ENCODE measurements at regions not wholly inside any gene's neighbourhood (a gene's known extent, or its start where the extent isn't known, plus 50 kb on each side); places are given as distances from the start of the nearest gene placed in this dataset.

DNA sequence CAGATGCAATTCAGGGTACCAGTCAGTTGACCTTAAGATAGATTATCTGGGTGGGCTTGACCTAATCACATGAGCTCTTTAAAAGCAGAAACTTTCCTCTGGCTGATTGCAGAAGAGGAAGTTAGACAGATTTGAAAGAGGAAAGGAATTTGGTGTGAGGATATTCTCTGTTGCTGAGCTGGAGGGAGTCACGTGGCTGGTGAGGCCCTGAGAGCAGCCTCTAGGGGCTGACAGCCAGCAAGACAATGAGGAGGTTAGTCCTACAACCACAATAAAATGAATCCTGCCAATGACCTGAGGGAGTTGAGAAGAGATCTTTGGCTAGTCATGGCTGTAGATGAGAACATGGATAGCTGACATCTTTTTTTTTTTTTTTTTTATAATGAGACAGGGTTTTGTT, 87.0 kb upstream of the B3GAT2 start:
- no peaks in the 10 kb centered on the region for H3K4me1 Mint-ChIP-seq (ENCODE audit: low read depth)
- no peaks in the 10 kb centered on the region for H3K36me3 Mint-ChIP-seq (ENCODE audit: low read depth)
- peaks cover 3% of the 10 kb centered on the region for H3K27me3 Mint-ChIP-seq
- H3K9me3 Mint-ChIP-seq: no peaks in the 10 kb centered on the region
- no peak overlapping the region for H3K27ac Mint-ChIP-seq
- DNase-seq: no peak
- no peak overlapping the region for H3K4me3 Mint-ChIP-seq

DNA sequence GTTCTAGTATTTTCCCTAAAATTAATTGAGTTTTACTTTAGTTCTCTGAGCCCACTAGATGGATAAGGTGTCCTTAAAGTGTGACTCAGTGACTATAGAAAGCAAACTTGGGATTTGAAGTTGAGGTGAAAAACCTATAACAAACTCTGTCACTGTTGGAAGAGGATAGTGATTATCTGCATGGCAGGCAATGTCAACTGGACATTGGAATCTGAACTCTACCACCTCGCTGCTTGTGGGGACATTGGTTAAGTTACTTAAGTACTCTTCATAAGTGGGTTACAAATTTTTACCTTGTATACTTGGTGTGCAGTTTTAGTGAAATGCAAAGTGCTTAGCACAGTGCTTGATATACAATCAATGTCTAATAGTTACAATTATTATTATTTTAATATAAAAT, 87.9 kb upstream of the B3GAT2 start:
- Mint-ChIP-seq H3K27ac (no peak overlapping the region), H3K27me3 (peaks cover 3% of the 10 kb centered on the region), H3K9me3 (no peaks in the 10 kb centered on the region), H3K4me1 (ENCODE audit: low read depth) (no peaks in the 10 kb centered on the region), H3K36me3 (ENCODE audit: low read depth) (no peaks in the 10 kb centered on the region), H3K4me3 (no peak overlapping the region)
- no peak for DNase-seq

GRCh38 chr6:71045296-71045695, 88.4 kb upstream of the B3GAT2 start:
- Mint-ChIP-seq H3K9me3 (no peaks in the 10 kb centered on the region), H3K27ac (no peak overlapping the region), H3K36me3 (ENCODE audit: low read depth) (no peaks in the 10 kb centered on the region), H3K4me3 (no peak overlapping the region), H3K4me1 (ENCODE audit: low read depth) (no peaks in the 10 kb centered on the region), H3K27me3 (peaks cover 3% of the 10 kb centered on the region)
- DNase-seq: no peak

GRCh38 chr6:71047417-71047816, 90.6 kb upstream of the B3GAT2 start:
- Mint-ChIP-seq H3K27me3 (peaks cover 7% of the 10 kb centered on the region), H3K9me3 (no peaks in the 10 kb centered on the region)
- no peak for DNase-seq

DNA sequence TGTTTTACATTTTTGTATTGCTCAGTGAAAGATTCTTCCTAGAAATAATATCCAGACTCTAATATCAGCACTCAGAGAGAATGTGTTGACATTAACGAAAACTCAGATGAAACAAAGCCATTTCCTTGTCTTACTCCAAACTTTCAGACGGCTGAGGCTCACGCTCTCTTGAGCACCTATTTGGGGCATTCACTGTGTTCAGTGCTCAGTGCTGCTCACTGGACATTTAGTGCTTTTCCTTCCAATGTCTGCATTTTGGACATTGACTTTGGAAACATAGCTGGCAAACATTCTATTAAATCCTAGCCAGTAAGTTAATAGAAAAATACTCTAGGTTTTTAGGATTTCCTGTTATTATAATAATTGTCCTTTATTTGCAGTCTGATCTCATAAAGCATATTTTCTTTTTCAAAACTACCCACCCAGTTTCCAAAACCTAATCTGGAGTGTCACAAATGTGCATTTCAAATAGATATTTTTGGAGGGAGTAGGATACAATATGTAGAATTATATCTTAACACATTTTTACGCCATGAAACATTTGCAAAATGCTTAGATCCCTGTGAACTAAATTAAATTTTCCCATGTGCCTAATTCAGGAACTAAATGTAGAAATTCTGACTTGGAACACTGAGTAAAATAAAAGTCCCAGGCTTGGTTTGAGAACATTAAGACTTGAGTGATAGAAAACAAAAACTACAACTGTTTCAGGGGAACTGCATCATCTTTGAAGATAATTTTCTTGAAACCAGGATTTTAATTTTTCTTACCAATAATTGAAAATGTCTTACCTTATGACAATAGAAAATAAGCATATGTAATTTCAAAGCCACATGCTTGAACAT, 91.7 kb upstream of the B3GAT2 start:
- DNase-seq: no peak
- no peaks in the 10 kb centered on the region for H3K4me1 Mint-ChIP-seq (ENCODE audit: low read depth)
- H3K27me3 Mint-ChIP-seq: peaks cover 7% of the 10 kb centered on the region
- no peaks in the 10 kb centered on the region for H3K36me3 Mint-ChIP-seq (ENCODE audit: low read depth)
- H3K27ac Mint-ChIP-seq: no peak overlapping the region
- no peak overlapping the region for H3K4me3 Mint-ChIP-seq
- no peaks in the 10 kb centered on the region for H3K9me3 Mint-ChIP-seq

More at GRCh38 chr6:71047417-71047816, 90.6 kb upstream of the B3GAT2 start:
- Mint-ChIP-seq H3K36me3 (ENCODE audit: low read depth) (no peaks in the 10 kb centered on the region), H3K4me1 (ENCODE audit: low read depth) (no peaks in the 10 kb centered on the region), H3K4me3 (no peak overlapping the region), H3K27ac (no peak overlapping the region)

DNA sequence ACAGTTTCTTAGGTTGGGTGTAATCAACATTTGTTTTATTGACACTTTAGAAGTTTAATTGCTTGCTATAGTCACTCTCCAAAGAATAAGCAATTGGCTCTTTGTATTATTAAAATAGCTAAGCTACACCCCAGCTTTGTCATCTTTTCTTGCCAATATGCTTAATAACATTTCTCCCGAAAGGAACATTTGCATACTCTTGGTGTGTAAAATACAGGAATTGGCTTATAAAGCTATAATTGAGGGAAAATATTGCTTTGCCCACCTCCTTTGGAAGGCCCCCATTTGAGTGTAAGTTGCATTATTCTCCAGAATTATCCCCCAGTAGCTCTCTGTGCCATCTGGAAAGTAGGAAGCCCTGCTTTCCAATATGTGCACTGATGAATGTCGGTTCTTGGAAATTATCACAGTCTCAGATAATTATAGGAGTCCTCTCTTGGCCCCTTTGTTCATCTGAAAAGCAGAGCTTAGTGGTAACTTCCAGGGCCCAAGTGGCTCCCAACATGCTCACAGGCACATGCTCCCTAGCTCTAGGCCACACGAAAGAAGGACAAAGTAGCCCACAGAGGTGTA, 92.4 kb upstream of the B3GAT2 start:
- DNase-seq: no peak
- Mint-ChIP-seq H3K27ac (no peak overlapping the region), H3K36me3 (ENCODE audit: low read depth) (no peaks in the 10 kb centered on the region), H3K4me1 (ENCODE audit: low read depth) (no peaks in the 10 kb centered on the region), H3K4me3 (no peak overlapping the region), H3K9me3 (no peaks in the 10 kb centered on the region), H3K27me3 (peaks cover 7% of the 10 kb centered on the region)

GRCh38 chr6:71053475-71053874, 96.6 kb upstream of the B3GAT2 start:
- H3K9me3 Mint-ChIP-seq: no peaks in the 10 kb centered on the region
- no peaks in the 10 kb centered on the region for H3K4me1 Mint-ChIP-seq (ENCODE audit: low read depth)
- H3K4me3 Mint-ChIP-seq: no peak overlapping the region
- no peak for DNase-seq
- H3K36me3 Mint-ChIP-seq (ENCODE audit: low read depth): no peaks in the 10 kb centered on the region
- peaks cover 3% of the 10 kb centered on the region for H3K27me3 Mint-ChIP-seq
- no peak overlapping the region for H3K27ac Mint-ChIP-seq

- no peaks in the 10 kb centered on the region for H3K4me1 Mint-ChIP-seq (ENCODE audit: low read depth)
- no peaks in the 10 kb centered on the region for H3K36me3 Mint-ChIP-seq (ENCODE audit: low read depth)
- DNase-seq: no peak
- no peak overlapping the region for H3K27ac Mint-ChIP-seq
- H3K4me3 Mint-ChIP-seq: no peak overlapping the region
- no peaks in the 10 kb centered on the region for H3K27me3 Mint-ChIP-seq
- no peaks in the 10 kb centered on the region for H3K9me3 Mint-ChIP-seq
Observed at GRCh38 chr6:71056656-71057055, 99.8 kb upstream of the B3GAT2 start.

DNA sequence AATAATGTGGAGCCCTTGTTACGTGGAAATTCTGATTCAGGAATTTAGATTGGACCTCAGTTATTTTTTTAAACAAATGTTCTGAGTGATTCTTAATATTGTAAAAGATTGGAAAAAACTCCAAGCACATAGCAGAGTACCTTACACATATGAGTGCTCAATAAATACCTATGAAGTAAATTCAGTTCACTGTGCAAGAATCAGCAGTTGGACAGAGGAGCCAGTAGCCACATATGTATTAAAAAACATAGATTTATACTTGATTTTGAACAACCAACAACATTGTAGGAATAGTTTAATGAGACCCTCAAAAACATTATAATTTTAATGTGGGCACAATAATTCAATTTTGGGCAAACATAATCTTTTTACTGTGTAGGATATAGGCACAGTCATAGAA, 109.3 kb upstream of the B3GAT2 start:
- no peak for DNase-seq
- H3K4me3 Mint-ChIP-seq: no peak overlapping the region
- H3K4me1 Mint-ChIP-seq (ENCODE audit: low read depth): no peaks in the 10 kb centered on the region
- peaks cover under 1% of the 10 kb centered on the region for H3K27me3 Mint-ChIP-seq
- no peaks in the 10 kb centered on the region for H3K36me3 Mint-ChIP-seq (ENCODE audit: low read depth)
- H3K27ac Mint-ChIP-seq: no peak overlapping the region
- no peaks in the 10 kb centered on the region for H3K9me3 Mint-ChIP-seq

- DNase-seq: no peak
- Mint-ChIP-seq H3K27ac (no peak overlapping the region), H3K4me1 (ENCODE audit: low read depth) (no peaks in the 10 kb centered on the region), H3K27me3 (peaks cover 3% of the 10 kb centered on the region), H3K4me3 (no peak overlapping the region), H3K36me3 (ENCODE audit: low read depth) (no peaks in the 10 kb centered on the region), H3K9me3 (no peaks in the 10 kb centered on the region)
Observed at GRCh38 chr6:71067816-71068215, 111.0 kb upstream of the B3GAT2 start.

DNA sequence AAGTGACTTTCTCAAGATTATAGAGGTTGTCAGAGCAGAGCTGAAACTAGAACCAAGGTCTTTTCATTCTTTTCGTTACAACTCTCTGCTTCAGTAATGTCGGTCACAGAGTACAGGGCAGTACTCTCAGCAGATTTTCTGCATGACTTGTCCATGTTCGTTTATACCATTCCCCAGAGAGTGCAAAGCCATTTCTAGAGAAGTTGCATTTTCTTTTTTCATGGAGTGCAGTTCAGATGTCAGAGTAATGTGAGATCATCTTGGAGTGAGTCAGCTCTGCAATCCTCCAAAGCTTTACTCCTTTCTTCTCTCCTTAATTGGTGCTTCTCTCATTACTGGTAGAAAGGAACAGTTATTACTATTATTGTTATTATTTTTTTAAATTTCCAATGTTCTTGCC, 115.6 kb upstream of the B3GAT2 start:
- no peak overlapping the region for H3K27ac Mint-ChIP-seq
- DNase-seq: no peak
- no peak overlapping the region for H3K4me3 Mint-ChIP-seq
- peaks cover 4% of the 10 kb centered on the region for H3K9me3 Mint-ChIP-seq
- H3K4me1 Mint-ChIP-seq (ENCODE audit: low read depth): no peaks in the 10 kb centered on the region
- peaks cover 6% of the 10 kb centered on the region for H3K27me3 Mint-ChIP-seq
- no peaks in the 10 kb centered on the region for H3K36me3 Mint-ChIP-seq (ENCODE audit: low read depth)

DNA sequence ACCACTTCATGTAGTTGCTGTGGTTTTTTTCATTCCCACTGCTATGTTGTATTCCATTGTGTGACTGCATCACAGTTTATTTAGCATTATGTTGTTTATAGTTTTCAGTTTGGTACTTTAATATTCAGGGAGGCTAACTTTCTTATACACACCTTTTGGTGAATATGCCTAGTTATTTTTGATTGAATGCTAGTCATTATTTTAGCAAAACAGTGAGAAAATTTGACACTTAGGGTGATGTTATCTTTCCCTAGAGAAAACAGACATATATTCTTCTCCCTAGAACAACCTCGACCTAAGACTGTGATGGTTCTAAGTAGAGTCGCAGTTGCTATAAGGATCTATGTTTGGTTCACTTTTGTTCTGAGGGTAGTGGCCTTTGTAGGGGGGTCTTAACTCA, 120.8 kb upstream of the B3GAT2 start:
- Mint-ChIP-seq H3K9me3 (peaks cover 14% of the 10 kb centered on the region), H3K4me1 (ENCODE audit: low read depth) (no peaks in the 10 kb centered on the region), H3K36me3 (ENCODE audit: low read depth) (no peaks in the 10 kb centered on the region), H3K27me3 (peaks cover 3% of the 10 kb centered on the region), H3K4me3 (no peak overlapping the region), H3K27ac (no peak overlapping the region)
- DNase-seq: no peak

GRCh38 chr6:71079677-71080076, 122.8 kb upstream of the B3GAT2 start:
- peaks cover 3% of the 10 kb centered on the region for H3K27me3 Mint-ChIP-seq
- no peak overlapping the region for H3K27ac Mint-ChIP-seq
- no peaks in the 10 kb centered on the region for H3K36me3 Mint-ChIP-seq (ENCODE audit: low read depth)
- DNase-seq: no peak
- peaks cover 14% of the 10 kb centered on the region for H3K9me3 Mint-ChIP-seq
- H3K4me1 Mint-ChIP-seq (ENCODE audit: low read depth): no peaks in the 10 kb centered on the region
- H3K4me3 Mint-ChIP-seq: no peak overlapping the region

DNA sequence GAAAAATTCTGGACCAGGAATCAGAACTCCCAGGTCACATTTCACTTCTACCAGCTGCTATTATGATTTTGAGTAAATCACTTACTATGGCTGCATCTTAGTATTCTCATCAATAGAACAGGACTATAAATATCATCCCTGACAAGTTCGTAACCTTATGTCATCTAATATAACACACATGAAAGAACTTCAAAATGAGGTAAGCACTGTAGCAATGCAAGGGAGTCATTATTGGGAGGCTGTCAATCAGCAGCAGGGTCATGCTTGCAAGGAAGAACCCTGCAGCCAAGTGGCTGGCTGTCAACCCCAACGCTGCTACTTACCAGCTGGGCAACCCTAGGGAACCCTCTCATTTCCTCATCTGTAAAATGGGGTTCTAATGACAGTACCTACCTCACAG, 123.3 kb upstream of the B3GAT2 start:
- no peak overlapping the region for H3K4me3 Mint-ChIP-seq
- H3K9me3 Mint-ChIP-seq: peaks cover 14% of the 10 kb centered on the region
- peaks cover 4% of the 10 kb centered on the region for H3K27me3 Mint-ChIP-seq
- no peaks in the 10 kb centered on the region for H3K4me1 Mint-ChIP-seq (ENCODE audit: low read depth)
- DNase-seq: no peak
- H3K36me3 Mint-ChIP-seq (ENCODE audit: low read depth): no peaks in the 10 kb centered on the region
- no peak overlapping the region for H3K27ac Mint-ChIP-seq

DNA sequence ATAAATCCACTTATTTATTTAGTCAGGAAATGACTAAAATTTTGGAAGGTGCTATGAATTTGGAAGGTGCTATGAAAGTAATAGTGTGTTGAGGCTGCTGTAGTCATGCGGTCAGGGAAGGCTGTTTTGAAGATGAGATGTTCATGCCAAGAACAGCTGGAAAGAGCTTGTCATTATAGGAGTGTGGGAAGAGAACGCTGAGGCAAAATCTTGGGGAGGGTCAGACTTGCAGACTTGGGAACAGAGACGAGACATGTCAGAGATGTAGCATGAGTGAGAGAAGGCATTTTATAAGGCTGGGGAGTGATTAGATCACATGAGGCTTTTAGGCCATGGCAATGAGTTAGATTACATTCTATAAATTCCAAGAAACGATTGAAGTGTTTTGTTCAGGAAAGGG, 124.0 kb upstream of the B3GAT2 start:
- Mint-ChIP-seq H3K4me3 (no peak overlapping the region), H3K36me3 (ENCODE audit: low read depth) (no peaks in the 10 kb centered on the region), H3K27ac (no peak overlapping the region), H3K4me1 (ENCODE audit: low read depth) (no peaks in the 10 kb centered on the region), H3K9me3 (peaks cover 14% of the 10 kb centered on the region), H3K27me3 (peaks cover 4% of the 10 kb centered on the region)
- DNase-seq: no peak

All from activated T-cell treated with anti-CD3 and anti-CD28 coated beads, Interleukin-2, amount 50 U/mL, for 24 hours (primary cell).